Astrocyte (in vitro differentiated cells and primary cell): ENCODE measurements at regions not wholly inside any gene's neighbourhood (a gene's known extent, or its start where the extent isn't known, plus 50 kb on each side); places are given as distances from the start of the nearest gene placed in this dataset.

Experiments
- CTCF ChIP-seq: IDR thresholded peaks from 2 replicates; pipeline ENCODE4 v1.5.1; 2011; ENCODE audit warnings: low read depth, mild to moderate bottlenecking, inconsistent platforms, low read length, moderate library complexity; ENCODE audit not compliant: insufficient read depth
- EZH2 ChIP-seq: IDR thresholded peaks from 2 replicates; pipeline ENCODE4 v1.6.1; 2012; ENCODE audit warnings: mild to moderate bottlenecking, low read length, inconsistent platforms; ENCODE audit not compliant: insufficient read depth

GRCh38 chr14:53824061-53824460, 132.6 kb downstream of the BMP4 start:
- TF ChIP-seq CTCF (no peak), EZH2 (no peak)
